ENCODE measurements at regions not wholly inside any gene's neighbourhood (a gene's known extent, or its start where the extent isn't known, plus 50 kb on each side); places are given as distances from the start of the nearest gene placed in this dataset.

GRCh38 chr3:117763561-117763960, 1054.0 kb downstream of the TUSC7 start:
- TF ChIP-seq CTCF (IDR thresholded peaks at IDR 0.05) (no peak), POLR2A (IDR thresholded peaks at IDR 0.05) (no peak)
